OCI-LY1 (cell line): ENCODE measurements at regions not wholly inside any gene's neighbourhood (a gene's known extent, or its start where the extent isn't known, plus 50 kb on each side); places are given as distances from the start of the nearest gene placed in this dataset.

Source experiments
- H2AFZ ChIP-seq: fragments of 200-600 bp; sonication (generic), shearing (Covaris generic); 2 replicates; pipeline ENCODE4 v1.6.0; 2014; ENCODE audit warnings: antibody characterized with exemption, mild to moderate bottlenecking, low read length
- H3F3A ChIP-seq: fragments of 200-600 bp; sonication (generic), shearing (Covaris generic); 2 replicates; pipeline ENCODE4 v1.6.0; 2014; ENCODE audit warnings: mild to moderate bottlenecking, antibody characterized with exemption, low read length, moderate library complexity; ENCODE audit not compliant: insufficient read depth
- H3K27ac ChIP-seq: fragments of 200-600 bp; sonication (generic); 2 replicates; pipeline ENCODE4 v1.5.1; 2014; ENCODE audit warnings: low read length, mixed run types, mild to moderate bottlenecking, low read depth; ENCODE audit not compliant: poor library complexity, severe bottlenecking
- H3K27me3 ChIP-seq: fragments of 200-600 bp; sonication (generic); 2 replicates; pipeline ENCODE4 v1.6.0; 2014; ENCODE audit warnings: antibody characterized with exemption, mild to moderate bottlenecking, low read length, moderate library complexity; ENCODE audit not compliant: insufficient read depth
- H3K36me3 ChIP-seq: fragments of 200-600 bp; sonication (generic); 2 replicates; pipeline ENCODE4 v1.6.1; 2014; ENCODE audit warnings: mild to moderate bottlenecking, antibody characterized with exemption, low read length, moderate library complexity, mixed read lengths; ENCODE audit not compliant: insufficient read depth
- H3K4me1 ChIP-seq: fragments of 200-600 bp; sonication (generic); 2 replicates; pipeline ENCODE4 v1.5.1; 2014; ENCODE audit warnings: mild to moderate bottlenecking, low read length, moderate library complexity; ENCODE audit not compliant: insufficient read depth, severe bottlenecking
- H3K4me2 ChIP-seq: fragments of 200-600 bp; sonication (generic), shearing (Covaris generic); 2 replicates; pipeline ENCODE4 v1.6.1; 2014; ENCODE audit warnings: low read length
- H3K4me3 ChIP-seq: fragments of 200-600 bp; sonication (generic); 2 replicates; pipeline ENCODE4 v1.5.1; 2014; ENCODE audit warnings: low read length, low read depth, mild to moderate bottlenecking, mixed read lengths; ENCODE audit not compliant: poor library complexity, severe bottlenecking
- H3K79me2 ChIP-seq: fragments of 200-600 bp; shearing (Covaris generic); 2 replicates; pipeline ENCODE4 v1.6.1; 2016; ENCODE audit warnings: mixed run types, low read length, mixed read lengths; ENCODE audit not compliant: insufficient read depth
- H3K9ac ChIP-seq: fragments of 200-600 bp; sonication (generic), shearing (Covaris generic); 2 replicates; pipeline ENCODE4 v1.6.1; 2014; ENCODE audit warnings: mild to moderate bottlenecking, low read length, mixed read lengths
- H3K9me2 ChIP-seq: fragments of 200-600 bp; sonication (generic), shearing (Covaris generic); 2 replicates; pipeline ENCODE4 v1.6.1; 2014; ENCODE audit warnings: low read depth, mild to moderate bottlenecking, low read length, mixed read lengths
- H3K9me3 ChIP-seq: fragments of 200-600 bp; shearing (Covaris generic); 2 replicates; pipeline ENCODE4 v1.6.1; 2014; ENCODE audit warnings: low read length, mixed read lengths
- H4K20me1 ChIP-seq: fragments of 200-600 bp; sonication (generic), shearing (Covaris generic); 2 replicates; pipeline ENCODE4 v1.6.0; 2016; ENCODE audit warnings: mild to moderate bottlenecking, low read length; ENCODE audit not compliant: insufficient read depth
- CTCF ChIP-seq: fragments of 200-600 bp; sonication (generic), shearing (Covaris generic); IDR thresholded peaks from 2 replicates; pipeline ENCODE4 v1.5.1; 2017; ENCODE audit warnings: mild to moderate bottlenecking, antibody characterized with exemption, low read length, moderate library complexity, mixed read lengths
- EZH2 ChIP-seq: fragments of 200-600 bp; sonication (generic), shearing (Covaris generic); IDR thresholded peaks from 2 replicates; pipeline ENCODE4 v1.8.0; 2017; ENCODE audit warnings: borderline replicate concordance, mixed run types, mild to moderate bottlenecking, antibody characterized with exemption, low read length, moderate library complexity, mixed read lengths

GRCh38 chr4:149113804-149114430, 671.7 kb upstream of the NR3C2 start:
- Histone ChIP-seq H3K9ac (no peak overlapping the region), H3F3A (no peaks in the 10 kb centered on the region), H3K9me2 (no peaks in the 10 kb centered on the region), H3K79me2 (no peaks in the 10 kb centered on the region), H3K9me3 (no peaks in the 10 kb centered on the region), H3K27ac (no peak overlapping the region), H3K4me3 (no peak overlapping the region), H3K4me1 (no peaks in the 10 kb centered on the region), H3K36me3 (no peaks in the 10 kb centered on the region), H2AFZ (no peak overlapping the region), H3K4me2 (no peak overlapping the region), H4K20me1 (no peaks in the 10 kb centered on the region), H3K27me3 (no peaks in the 10 kb centered on the region)
- no peak for TF ChIP-seq CTCF

- TF ChIP-seq EZH2 (no peak), CTCF (no peak)
- H3K27ac ChIP-seq = no peak overlapping the region
These were observed 669.9 kb upstream of the NR3C2 start for GRCh38 chr4:149112109-149112508.

DNA sequence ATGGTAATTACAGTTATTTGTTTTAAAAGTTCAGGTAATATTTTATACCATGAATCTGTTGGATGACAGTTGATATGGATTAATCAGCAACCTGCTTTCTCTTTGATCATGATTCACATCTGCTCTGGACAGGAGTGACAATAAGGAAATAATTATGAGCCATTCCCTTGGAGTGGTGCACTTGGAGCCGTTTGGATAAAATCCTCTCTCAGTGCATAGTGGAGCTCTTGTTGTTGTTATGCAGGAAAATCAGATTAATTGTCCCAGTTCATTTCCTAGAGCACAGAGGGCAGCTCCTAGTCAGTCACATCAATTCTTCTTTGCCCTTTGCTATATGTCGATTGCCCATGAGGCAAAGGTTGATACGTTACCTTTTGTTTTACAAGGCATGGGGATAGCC, 668.3 kb upstream of the NR3C2 start:
- no peak overlapping the region for H2AFZ ChIP-seq
- no peaks in the 10 kb centered on the region for H3K79me2 ChIP-seq
- H3K4me3 ChIP-seq = no peak overlapping the region
- H3K9me2 ChIP-seq = no peaks in the 10 kb centered on the region
- no peaks in the 10 kb centered on the region for H3F3A ChIP-seq
- H3K9me3 ChIP-seq = no peaks in the 10 kb centered on the region
- no peaks in the 10 kb centered on the region for H3K4me1 ChIP-seq
- no peaks in the 10 kb centered on the region for H3K36me3 ChIP-seq
- TF ChIP-seq EZH2 (no peak), CTCF (no peak)
- no peak overlapping the region for H3K27ac ChIP-seq
- H3K27me3 ChIP-seq = no peaks in the 10 kb centered on the region
- no peaks in the 10 kb centered on the region for H4K20me1 ChIP-seq
- H3K4me2 ChIP-seq = no peak overlapping the region
- no peak overlapping the region for H3K9ac ChIP-seq

More at GRCh38 chr4:149112109-149112508, 669.9 kb upstream of the NR3C2 start:
- no peaks in the 10 kb centered on the region for H3K9me2 ChIP-seq
- no peaks in the 10 kb centered on the region for H3K36me3 ChIP-seq
- H3K9ac ChIP-seq = no peak overlapping the region
- H3K4me3 ChIP-seq = no peak overlapping the region
- H3K4me1 ChIP-seq = no peaks in the 10 kb centered on the region
- H3F3A ChIP-seq = no peaks in the 10 kb centered on the region
- no peaks in the 10 kb centered on the region for H3K79me2 ChIP-seq
- H3K4me2 ChIP-seq = no peak overlapping the region
- no peak overlapping the region for H2AFZ ChIP-seq
- H4K20me1 ChIP-seq = no peaks in the 10 kb centered on the region
- H3K27me3 ChIP-seq = no peaks in the 10 kb centered on the region
- no peaks in the 10 kb centered on the region for H3K9me3 ChIP-seq
